ENCODE measurements at regions not wholly inside any gene's neighbourhood (a gene's known extent, or its start where the extent isn't known, plus 50 kb on each side); places are given as distances from the start of the nearest gene placed in this dataset.

- no peak for DNase-seq
- H3K23me2 ChIP-seq (ENCODE audit: insufficient read length, low read depth, low read length, poor library complexity, severe bottlenecking): no peaks in the 10 kb centered on the region
- no peaks in the 10 kb centered on the region for H3K27me3 Mint-ChIP-seq (ENCODE audit: low read depth)
- H3K36me3 Mint-ChIP-seq (ENCODE audit: insufficient read depth in 1 of 3, low read depth in 3 of 3): no peaks in the 10 kb centered on the region
- H3K18ac ChIP-seq (ENCODE audit: insufficient read length, low read depth, low read length): no peak overlapping the region
- H3K79me1 ChIP-seq (ENCODE audit: insufficient read depth, low read depth, low read length, poor library complexity, severe bottlenecking): no peaks in the 10 kb centered on the region
- H3K4me2 ChIP-seq (ENCODE audit: insufficient read depth, insufficient read length, low read length): no peak overlapping the region
- H4K5ac ChIP-seq (ENCODE audit: insufficient read length, low read depth, low read length): no peak overlapping the region
- H2BK120ac ChIP-seq (ENCODE audit: low read depth, low read length, poor library complexity, severe bottlenecking): no peak overlapping the region
- H2BK15ac ChIP-seq (ENCODE audit: low read depth, low read length): no peak overlapping the region
- no peak overlapping the region for H2AK5ac ChIP-seq (ENCODE audit: insufficient read length, low read length)
- H3K4me3 Mint-ChIP-seq: no peak overlapping the region
- TF ChIP-seq, protein P1, sequence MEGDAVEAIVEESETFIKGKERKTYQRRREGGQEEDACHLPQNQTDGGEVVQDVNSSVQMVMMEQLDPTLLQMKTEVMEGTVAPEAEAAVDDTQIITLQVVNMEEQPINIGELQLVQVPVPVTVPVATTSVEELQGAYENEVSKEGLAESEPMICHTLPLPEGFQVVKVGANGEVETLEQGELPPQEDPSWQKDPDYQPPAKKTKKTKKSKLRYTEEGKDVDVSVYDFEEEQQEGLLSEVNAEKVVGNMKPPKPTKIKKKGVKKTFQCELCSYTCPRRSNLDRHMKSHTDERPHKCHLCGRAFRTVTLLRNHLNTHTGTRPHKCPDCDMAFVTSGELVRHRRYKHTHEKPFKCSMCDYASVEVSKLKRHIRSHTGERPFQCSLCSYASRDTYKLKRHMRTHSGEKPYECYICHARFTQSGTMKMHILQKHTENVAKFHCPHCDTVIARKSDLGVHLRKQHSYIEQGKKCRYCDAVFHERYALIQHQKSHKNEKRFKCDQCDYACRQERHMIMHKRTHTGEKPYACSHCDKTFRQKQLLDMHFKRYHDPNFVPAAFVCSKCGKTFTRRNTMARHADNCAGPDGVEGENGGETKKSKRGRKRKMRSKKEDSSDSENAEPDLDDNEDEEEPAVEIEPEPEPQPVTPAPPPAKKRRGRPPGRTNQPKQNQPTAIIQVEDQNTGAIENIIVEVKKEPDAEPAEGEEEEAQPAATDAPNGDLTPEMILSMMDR (conservative IDR thresholded peaks at IDR 0.05): no peak
- no peaks in the 10 kb centered on the region for H3K9me3 Mint-ChIP-seq
- no peaks in the 10 kb centered on the region for H4K20me1 ChIP-seq (ENCODE audit: control insufficient read depth, insufficient read depth, insufficient read length)
- H3K9ac ChIP-seq (ENCODE audit: extremely low read depth, insufficient read length, low read length): no peak overlapping the region
- no peak overlapping the region for H3T11ph ChIP-seq (ENCODE audit: low read length)
- no peak overlapping the region for H2BK5ac ChIP-seq (ENCODE audit: insufficient read length, low read length)
- H3K79me2 ChIP-seq (ENCODE audit: insufficient read depth, low read length): no peaks in the 10 kb centered on the region
- H4K91ac ChIP-seq (ENCODE audit: insufficient read length, low read depth, low read length): no peak overlapping the region
- H4K8ac ChIP-seq (replicated peaks; ENCODE audit: insufficient read length, low read depth, low read length): no peak overlapping the region
- no peaks in the 10 kb centered on the region for H3K9me3 ChIP-seq (ENCODE audit: control insufficient read depth, low read depth, low read length)
- H3K14ac ChIP-seq (ENCODE audit: insufficient read depth, low read length): no peak overlapping the region
- H3K4me1 ChIP-seq (ENCODE audit: insufficient read depth, low read length): no peaks in the 10 kb centered on the region
- H3K27me3 ChIP-seq (ENCODE audit: insufficient read depth, low read length): no peaks in the 10 kb centered on the region
- peaks cover under 1 to 3% of the 10 kb centered on the region in 2 experiments for H3K4me1 Mint-ChIP-seq
- no peak overlapping the region for H3K27ac Mint-ChIP-seq
- no CpG with 5 or more reads among the region's 2 CpGs for WGBS (ENCODE audit: extremely low coverage, insufficient read length, low lambda C conversion rate)
- no peak overlapping the region for H2BK12ac ChIP-seq (ENCODE audit: insufficient read length, low read depth, low read length)
- no peak overlapping the region for H3K56ac ChIP-seq (ENCODE audit: insufficient read length, low read depth, low read length)
- H3K23ac ChIP-seq (ENCODE audit: insufficient read length, low read depth, low read length): no peak overlapping the region
- no peak overlapping the region for H3K27ac ChIP-seq (ENCODE audit: insufficient read length, low read depth, low read length)
- H2AFZ ChIP-seq (ENCODE audit: low read length): no peak overlapping the region
- no peak overlapping the region for H3K4ac ChIP-seq (ENCODE audit: low read depth, low read length)
- no peak overlapping the region for H2BK20ac ChIP-seq (ENCODE audit: low read depth, low read length, poor library complexity, severe bottlenecking)
These were observed 68.7 kb upstream of the PTPRR start for GRCh38 chr12:70989232-70989631.

All from H9 (cell line).